Loucy (cell line): ENCODE measurements at regions not wholly inside any gene's neighbourhood (a gene's known extent, or its start where the extent isn't known, plus 50 kb on each side); places are given as distances from the start of the nearest gene placed in this dataset.

Experiments
- EZH2phosphoT487 ChIP-seq: fragments of 200-600 bp; IDR thresholded peaks from 2 replicates; pipeline ENCODE4 v1.6.1; 2018; ENCODE audit warnings: antibody characterized with exemption, mild to moderate bottlenecking, moderate library complexity, borderline replicate concordance
- TF ChIP-seq, protein P1 (sequence below): fragments of 200-600 bp; sonication (generic); conservative IDR thresholded peaks from 2 replicates; pipeline ENCODE4 v1.5.1; 2014; ENCODE audit warnings: mild to moderate bottlenecking, antibody characterized with exemption, low read length

DNA sequence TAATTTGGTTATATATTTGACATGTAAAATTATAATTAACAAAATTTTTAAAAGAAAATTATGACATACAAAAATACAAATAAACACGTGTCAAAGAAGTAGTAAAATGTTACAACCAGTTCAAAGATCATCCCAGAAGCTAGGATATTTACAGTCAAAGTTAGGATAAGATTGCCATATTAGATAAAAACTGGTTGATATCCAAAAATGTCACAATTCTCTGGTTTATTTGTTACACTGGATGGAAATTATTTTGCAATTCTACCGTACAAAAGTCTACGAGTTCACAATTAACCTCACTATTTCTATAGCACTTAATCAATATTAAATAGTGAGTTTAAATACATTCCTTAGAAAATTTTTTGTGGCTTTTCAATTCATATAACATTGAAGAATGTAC, 673.8 kb downstream of the GBE1 start:
- TF ChIP-seq, protein P1, sequence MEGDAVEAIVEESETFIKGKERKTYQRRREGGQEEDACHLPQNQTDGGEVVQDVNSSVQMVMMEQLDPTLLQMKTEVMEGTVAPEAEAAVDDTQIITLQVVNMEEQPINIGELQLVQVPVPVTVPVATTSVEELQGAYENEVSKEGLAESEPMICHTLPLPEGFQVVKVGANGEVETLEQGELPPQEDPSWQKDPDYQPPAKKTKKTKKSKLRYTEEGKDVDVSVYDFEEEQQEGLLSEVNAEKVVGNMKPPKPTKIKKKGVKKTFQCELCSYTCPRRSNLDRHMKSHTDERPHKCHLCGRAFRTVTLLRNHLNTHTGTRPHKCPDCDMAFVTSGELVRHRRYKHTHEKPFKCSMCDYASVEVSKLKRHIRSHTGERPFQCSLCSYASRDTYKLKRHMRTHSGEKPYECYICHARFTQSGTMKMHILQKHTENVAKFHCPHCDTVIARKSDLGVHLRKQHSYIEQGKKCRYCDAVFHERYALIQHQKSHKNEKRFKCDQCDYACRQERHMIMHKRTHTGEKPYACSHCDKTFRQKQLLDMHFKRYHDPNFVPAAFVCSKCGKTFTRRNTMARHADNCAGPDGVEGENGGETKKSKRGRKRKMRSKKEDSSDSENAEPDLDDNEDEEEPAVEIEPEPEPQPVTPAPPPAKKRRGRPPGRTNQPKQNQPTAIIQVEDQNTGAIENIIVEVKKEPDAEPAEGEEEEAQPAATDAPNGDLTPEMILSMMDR = no peak
- no peak for TF ChIP-seq EZH2phosphoT487
